Dermis microvascular lymphatic vessel endothelial cell (primary cell): ENCODE measurements at regions not wholly inside any gene's neighbourhood (a gene's known extent, or its start where the extent isn't known, plus 50 kb on each side); places are given as distances from the start of the nearest gene placed in this dataset.
A peak's percentile ranks its signal among the peaks of the same experiment; 100 is the strongest.
"Not testable (repeated sequence)": the region's sequence is repeated elsewhere in the genome, so short reads cannot be mapped to it uniquely, and the experiment has no call there.

Experiments
- DNase-seq, 2 donors: peaks; one replicate each; pipeline versions ENCODE4 v3.0.0 to v3.0.0-alpha.2; 2010; ENCODE audit warnings: low read depth in 2 of 2

DNA sequence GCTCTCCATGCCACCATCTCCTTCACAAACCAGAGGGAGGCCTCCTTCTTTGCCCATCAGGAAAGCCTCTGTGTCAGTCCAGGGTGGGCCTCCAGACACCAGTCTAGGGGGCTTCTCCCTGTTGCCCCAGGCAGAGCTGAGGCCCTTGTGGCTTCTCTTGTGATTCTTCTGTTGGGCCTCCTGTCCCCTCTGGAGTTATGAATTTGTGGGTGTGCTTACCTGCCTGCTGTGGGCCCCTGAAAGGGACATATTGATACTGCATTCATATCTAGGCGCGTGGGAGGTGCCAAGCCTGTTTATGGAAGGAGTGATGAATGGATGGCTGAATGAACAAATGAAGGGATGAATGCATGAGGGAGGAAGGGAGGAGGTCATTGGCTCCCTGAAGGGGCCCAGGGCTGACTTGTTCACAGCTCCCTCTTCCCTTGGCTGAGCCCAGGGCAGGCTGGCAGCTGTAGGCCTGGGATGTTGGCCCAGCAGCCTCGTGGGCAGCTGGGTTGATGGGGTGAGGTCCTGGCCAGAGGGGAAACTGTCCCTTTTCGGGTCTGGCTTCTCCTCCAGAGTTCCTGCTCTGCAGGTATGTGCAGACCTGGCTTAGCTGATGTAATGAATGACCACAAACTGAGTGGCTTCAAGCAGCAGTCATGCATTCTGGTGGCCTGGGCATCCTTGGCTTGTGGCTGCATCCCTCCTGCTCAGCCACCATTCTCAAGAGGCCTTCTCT is 195.4 kb downstream of the GOLGA6L6 start:
- DNase-seq = no peak

DNA sequence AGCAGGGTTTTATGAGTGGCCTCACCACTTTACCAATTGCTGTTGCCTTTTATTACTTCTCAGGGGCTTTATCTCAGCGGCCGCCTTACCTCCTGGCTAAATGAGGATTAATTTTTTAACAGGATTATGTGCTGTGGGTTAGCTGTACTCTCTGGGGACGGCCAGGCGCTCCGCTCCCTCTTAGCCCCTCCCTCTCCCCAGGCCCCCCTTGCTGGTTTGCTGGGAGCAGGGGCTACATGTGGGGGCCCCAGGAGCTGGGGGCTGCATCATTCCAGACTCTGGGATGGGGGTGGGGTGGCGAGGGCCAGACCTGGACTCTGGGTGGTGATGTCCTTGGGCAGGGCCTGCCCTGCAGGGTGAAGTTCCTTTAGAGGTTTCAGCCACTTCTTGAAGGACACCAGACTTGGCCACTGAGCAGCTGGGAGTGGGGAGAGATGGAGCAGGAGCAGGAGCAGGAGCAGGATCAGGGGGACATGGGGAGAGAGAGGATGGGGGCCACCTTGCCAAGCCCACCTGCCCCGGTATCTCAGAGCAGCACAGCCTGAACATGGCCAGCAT is 196.1 kb downstream of the GOLGA6L6 start:
- DNase-seq = no peak

DNA sequence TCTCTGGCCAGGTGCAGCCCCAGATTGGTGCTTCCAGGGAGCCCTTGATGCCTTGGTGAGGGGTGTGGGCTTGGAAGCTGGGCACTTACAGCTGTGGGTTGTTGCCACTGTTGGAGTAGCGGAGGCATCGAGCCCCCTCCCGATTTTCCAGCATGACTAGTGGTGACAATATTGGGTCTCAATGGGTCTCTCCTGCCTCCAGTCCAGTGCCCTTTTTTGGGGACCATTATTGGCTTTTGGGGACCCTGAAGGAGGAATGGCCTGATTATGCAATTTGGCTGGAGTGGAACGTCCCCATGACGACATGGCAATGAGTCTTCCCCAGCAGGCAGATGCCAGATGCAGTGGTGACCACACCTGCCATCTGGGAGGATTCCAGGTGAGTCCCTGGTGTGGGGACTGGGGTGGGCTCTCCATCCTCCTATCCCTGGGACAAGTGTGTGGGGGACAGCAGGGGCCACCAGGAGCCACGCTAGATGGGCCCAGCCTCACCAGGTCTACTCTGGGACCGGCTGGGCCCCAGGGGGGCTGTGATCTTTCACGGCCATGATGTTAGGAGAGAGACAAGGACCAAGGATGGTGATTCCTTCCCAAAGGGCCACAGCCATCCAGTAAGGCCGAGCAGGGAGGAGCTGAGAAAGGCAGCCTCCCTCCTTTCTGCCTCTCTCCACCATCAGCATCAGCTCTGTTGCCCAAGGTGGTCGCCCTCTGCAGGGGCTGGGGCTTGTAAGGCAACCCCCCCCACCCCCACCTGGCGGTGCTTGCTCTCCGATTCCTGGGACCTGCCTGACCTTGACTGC is 196.8 kb downstream of the GOLGA6L6 start:
- no peak for DNase-seq

DNA sequence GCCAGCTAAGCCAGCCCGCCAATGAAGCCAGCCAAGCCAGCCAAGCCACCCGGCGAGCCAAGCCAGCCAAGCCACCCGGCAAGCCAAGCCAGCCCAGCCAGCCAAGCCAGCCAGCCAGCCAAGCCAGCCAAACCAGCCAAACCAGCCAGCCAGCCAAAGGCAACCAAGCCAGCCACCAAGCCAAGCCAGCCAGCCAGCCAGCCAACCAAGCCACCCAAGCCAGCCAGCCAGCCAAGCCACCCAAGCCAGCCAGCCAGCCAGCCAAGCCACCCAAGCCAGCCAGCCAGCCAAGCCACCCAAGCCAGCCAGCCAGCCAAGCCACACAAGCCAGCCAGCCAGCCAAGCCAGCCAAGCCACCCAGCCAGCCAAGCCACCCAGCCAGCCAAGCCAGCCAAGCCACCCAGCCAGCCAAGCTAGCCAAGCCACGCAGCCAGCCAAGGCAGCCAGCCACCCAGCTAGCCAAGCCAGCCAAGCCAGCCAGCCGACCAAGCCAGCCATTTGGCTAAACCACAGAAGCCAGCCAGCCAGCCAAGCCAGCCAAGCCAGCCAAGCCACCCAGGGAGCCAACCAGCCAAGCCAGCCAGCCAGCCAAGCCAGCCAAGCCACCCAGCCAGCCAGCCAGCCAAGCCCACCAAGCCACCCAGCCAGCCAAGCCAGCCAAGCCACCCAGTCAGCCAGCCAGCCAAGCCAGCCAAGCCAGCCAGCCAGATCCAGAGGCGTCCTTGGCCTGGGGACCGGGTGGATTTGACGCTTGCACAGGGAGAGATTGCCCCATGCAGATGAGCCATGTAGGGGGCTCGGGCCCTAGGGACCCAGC is 198.0 kb downstream of the GOLGA6L6 start:
- DNase-seq = not testable (repeated sequence)

DNA sequence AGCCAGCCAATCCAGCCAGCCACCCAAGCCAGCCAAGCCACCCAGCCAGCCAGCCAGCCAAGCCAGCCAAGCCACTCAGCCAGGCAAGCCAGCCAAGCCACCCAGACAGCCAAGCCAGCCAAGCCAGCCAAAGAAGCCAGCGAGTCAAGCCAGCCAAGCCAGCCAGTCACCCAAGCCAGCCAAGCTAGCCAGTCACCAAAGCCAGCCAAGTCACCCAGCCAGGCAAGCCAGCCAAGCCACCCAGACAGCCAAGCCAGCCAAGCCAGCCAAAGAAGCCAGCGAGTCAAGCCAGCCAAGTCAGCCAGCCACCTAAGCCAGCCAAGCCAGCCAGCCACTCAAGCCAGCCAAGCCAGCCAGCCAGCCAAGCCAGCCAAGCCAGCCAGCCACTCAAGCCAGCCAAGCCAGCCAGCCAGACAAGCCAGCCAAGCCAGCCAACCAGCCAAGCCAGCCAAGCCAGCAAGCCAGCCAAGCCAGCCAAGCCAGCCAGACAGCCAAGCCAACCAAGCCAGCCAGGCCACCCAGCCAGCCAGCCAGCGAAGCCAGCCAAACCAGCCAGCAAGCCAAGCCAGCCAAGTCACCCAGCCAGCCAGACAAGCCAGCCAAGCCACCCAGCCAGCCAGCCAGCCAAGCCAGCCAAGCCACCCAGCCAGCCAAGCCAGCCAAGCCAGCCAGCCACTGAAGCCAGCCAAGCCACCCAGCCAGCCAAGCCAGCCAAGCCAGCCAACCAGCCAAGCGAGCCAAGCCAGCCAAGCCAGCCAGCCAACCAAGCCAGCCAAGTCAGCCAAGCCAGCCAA is 198.8 kb downstream of the GOLGA6L6 start:
- not testable (repeated sequence) for DNase-seq

DNA sequence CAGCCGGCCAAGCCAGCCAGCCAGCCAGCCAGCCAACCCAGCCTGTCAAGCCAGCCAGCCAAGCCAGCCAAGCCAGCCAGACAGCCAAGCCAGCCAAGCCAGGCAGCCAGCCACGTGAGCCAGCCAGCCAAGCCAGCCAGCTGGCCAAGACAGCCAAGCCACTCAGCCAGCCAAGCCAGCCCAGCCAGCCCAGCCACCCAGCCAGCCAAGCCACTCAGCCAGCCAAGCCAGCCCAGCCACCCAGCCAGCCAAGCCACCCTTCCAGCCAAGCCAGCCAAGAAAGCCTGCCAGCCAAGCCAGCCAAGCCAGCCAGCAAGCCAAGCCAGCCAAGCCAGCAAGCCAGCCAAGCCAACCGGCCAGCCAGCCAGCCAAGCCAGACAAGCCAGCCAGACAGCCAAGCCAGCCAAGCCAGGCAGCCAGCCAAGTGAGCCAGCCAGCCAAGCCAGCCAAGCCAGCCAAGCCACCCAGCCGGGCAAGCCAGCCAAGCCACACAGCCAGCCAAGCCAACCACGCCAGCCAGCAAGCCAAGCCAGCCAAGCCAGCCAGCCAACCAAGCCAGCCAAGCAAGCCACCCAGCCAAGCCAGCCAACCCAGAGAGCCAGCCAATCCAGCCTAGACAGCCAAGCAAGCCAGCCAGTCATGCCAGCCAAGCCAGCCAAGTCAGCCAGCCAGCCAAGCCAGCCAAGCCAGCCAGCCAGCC is 199.5 kb downstream of the GOLGA6L6 start:
- DNase-seq = peak in 1 of 2 donors; percentile 53

DNA sequence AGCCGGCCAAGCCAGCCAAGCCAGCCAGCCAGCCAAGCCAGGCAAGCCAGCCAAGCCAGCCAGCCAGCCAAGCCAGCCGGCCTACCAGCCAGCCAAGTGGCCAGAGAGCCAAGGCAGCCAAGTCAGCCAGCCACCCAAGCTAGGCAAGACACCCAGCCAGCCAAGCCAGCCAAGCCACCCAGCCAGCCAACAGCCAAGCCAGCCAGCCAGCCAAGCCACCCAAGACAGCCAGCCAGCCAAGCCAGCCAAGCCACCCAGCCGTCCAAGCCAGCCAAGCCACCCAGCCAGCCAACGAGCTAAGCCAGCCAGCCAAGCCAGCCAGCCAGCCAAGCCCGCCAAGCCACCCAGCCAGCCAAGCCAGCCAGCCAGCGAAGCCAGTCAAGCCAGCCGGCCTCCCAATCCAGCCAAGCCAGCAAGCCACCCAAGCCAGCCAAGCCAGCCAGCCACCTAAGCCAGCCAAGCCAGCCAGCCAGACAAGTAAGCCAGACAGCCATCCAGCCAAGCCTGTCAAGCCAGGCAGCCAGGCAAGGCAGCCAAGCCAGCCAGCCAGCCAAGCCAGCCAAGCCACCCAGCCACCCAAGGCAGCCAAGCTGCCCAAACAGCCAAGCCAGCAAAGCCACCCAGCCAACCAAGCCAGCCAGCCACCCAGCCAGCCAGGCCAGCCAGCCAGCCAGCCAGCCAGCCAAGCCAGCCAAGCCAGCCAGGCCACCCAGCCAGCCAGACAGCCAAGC is 200.5 kb downstream of the GOLGA6L6 start:
- DNase-seq = peak in 1 of 2 donors; percentile 60

DNA sequence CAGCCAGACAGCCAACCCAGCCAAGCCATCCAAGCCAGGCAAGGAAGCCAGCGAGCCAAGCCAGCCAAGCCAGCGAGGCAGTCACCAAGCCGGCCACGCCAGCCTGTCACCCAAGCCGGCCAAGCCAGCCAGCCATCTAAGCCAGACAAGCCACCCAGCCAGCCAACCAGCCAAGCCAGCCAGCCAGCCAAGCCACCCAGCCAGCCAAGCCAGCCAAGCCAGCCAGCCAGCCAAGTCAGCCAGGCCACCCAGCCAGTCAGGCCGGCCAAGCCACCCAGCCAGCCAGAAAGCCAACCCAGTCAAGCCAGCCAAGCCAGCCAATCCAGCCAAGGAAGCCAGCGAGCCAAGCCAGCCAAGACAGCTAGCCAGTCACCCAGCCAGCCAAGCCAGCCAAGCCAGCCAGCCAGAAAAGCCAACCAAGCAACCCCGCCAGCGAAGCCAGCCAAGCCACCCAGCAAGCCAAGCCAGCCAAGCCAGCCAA is 201.2 kb downstream of the GOLGA6L6 start:
- peak in 1 of 2 donors; percentile 52 for DNase-seq

DNA sequence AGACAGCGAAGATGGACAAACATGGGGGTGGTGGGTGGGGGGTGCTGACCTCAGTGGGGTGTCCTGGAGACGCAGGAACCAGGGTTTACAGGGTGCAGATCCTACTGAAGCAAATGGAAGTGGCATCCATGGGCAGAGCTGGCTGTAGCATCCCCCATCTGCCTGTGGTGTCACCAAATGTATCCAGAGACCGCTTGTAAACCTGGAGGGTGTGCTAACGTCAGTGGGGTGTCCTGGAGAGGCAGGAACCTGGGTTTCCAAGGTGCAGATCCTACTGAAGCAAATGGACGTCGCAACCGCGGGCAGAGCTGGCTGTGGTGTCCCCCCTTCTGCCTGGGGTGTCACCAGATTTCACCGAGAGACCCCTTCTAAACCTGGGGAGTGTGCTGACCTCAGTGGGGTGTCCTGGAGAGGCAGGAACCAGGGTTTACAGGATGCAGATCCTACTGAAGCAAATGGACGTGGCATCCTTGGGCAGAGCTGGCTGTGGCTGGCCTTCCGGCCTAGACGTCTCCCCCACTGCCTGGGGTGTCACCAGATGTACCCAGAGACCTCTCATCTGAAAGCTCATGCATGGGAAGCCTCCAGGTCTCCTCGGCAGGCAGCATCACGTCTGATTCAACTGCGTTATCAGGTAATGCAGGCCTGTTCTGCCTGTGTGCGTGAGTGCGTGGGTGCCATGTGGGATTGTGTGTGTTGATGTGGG is 202.4 kb downstream of the GOLGA6L6 start:
- DNase-seq = peak in 1 of 2 donors; percentile 2

DNA sequence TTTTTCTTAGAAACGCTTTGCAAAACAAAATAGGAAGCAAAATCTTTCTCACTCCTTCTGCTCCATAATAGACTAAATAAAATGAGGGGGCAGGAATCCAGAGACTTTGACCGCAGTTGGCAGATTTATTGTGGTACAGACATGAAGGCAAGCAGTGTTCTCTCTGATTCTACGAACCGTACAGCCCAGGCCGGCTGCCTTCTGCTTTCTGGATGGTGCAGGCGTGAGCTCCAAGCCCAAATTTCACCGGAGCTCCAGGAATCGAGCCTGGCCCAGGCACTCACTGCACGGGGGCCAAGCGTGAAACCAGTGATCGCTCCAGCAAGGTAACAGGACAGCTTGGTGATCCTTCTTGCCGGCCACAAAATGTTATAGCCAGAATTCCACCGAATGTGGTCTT is 202.9 kb downstream of the GOLGA6L6 start:
- not testable (repeated sequence) for DNase-seq

DNA sequence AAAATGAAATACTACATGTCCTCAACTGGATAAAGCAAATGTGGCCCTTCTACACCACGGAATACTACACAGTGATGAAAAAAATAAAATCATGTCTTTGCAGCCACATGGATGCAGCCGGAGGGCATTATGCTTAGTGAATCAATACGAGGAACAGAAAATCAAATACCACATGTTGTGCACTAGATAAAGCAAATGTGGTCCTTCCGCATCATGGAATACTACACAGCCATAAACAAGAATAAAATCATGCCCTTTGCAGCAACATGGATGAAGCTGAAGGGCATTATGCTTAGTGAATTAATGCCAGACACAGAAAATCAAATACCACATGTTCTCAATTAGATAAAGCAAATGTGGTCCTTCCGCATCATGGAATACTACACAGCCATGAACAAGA is 204.4 kb downstream of the GOLGA6L6 start:
- DNase-seq = not testable (repeated sequence)

DNA sequence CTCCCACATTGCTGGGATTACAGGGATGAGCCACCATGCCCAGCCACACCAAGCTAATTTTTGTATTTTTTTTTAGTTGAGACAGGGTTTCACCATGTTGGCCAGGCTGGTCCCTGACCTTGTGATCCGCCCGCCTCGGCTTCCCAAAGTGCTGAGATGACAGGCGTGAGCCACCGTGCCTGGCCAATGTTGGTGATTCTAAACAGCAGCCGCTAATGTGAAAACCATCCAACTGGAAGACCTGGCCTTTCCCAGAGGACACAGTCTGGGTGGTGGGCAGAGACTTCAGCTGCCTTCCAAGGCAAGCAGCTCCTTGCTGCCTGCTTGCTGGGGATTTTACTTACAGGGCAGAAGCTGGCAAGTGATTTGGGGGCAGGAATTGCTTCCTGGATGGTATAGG is 207.1 kb downstream of the GOLGA6L6 start:
- DNase-seq = not testable (repeated sequence)

DNA sequence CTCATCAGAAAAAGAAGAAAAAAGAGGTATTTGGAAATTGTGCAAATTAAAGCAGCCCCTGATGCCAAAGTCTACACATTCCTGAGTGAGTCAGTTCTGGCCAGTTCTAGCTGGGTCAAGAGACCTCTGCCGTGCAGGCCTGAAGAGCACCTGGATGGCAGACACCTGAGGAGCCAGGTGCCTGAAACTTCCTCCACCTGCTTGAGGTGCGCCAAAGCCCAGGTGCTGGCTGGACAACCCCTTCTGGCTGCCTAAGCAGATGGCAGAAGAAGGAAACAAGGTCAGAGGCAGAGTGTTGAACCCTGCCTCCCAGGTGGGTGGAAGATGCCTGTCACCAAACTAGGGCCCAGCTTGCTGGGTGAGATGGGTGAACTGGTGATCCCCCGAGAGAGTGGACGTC is 215.8 kb downstream of the GOLGA6L6 start:
- not testable (repeated sequence) for DNase-seq

DNA sequence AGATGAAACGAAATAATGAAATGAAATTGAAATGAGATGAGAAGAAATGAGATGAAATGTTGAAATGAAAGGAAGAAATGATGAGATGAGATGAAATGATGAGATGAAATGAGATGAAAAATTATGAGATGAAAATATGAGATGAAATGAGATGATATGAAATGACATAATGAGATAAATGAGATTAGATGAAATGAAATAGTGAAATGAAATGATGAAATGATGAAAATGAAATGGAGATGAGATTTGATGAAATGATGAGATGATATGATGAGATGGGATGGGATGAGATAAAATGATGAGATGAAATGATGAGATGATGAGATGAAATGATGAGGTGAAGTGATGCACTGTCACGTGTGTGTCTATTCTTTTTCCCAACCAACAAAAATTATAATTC is 224.5 kb downstream of the GOLGA6L6 start:
- DNase-seq = not testable (repeated sequence)

DNA sequence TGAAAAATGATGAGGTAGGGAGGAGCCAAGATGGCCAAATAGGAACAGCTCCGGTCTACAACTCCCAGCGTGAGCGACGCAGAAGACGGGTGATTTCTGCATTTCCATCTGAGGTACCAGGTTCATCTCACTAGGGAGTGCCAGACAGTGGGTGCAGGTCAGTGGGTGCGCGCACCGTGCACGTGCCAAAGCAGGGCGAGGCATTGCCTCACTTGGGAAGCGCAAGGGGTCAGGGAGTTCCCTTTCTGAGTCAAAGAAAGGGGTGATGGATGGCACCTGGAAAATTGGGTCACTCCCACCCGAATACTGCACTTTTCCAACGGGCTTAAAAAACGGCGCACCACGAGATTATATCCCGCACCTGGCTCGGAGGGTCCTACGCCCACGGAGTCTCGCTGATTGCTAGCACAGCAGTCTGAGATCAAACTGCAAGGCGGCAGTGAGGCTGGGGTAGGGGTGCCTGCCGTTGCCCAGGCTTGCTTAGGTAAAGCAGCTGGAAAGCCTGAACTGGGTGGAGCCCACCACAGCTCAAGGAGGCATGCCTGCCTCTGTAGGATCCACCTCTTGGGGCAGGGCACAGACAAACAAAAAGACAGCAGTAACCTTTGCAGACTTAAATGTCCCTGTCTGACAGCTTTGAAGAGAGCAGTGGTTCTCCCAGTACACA is 230.5 kb downstream of the GOLGA6L6 start:
- not testable (repeated sequence) for DNase-seq

DNA sequence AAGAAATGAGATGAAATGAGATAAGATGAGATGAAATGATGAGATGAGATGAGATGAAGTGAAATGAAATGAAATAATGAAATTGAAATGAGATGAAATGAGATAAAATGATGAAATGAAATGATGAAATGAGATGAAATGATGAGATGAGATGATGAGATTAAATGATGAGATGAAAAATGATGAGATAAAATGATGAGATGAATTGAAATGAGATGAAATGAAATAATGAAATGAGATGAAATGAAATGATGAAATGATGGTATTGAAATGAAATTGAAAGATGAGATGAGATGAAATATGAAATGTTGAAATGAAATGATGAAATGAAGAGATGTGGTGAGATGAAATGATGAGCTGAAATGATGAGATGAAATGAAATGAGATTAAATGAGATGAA is 231.0 kb downstream of the GOLGA6L6 start:
- DNase-seq = no peak

DNA sequence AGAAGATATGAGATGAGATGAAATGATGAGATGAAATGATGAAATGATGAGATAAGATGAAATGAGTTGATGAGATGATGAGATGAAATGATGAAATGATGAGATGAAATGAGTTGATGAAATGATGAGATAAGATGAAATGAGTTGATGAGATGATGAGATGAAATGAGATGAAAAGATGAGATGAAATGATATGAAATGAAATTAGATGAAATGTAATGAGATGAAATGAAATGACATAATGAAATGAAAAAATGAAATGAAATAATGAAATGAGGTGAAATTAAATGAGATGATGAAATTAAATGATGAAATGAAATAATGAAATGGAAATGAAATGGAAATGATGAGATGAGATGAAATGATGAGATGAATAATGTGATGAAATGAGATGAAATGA is 231.6 kb downstream of the GOLGA6L6 start:
- not testable (repeated sequence) for DNase-seq

DNA sequence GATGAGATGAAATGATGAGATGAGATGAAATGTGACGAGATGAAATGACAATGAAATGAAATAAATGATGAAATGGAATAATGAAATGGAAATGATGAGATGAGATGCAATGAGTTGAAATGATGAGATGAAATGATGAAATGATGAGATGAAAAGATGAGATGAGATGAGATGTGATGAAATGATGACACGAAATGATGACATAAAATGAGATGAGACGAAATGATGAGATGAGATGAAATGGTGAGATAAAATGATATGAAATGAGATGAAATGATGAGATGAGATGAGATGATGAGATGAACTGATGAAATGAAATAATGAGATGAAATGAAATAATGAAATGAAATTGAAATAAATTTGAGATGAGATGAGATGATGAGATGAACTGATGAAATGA is 232.2 kb downstream of the GOLGA6L6 start:
- DNase-seq = not testable (repeated sequence)
